T47D (cell line): ENCODE measurements at regions not wholly inside any gene's neighbourhood (a gene's known extent, or its start where the extent isn't known, plus 50 kb on each side); places are given as distances from the start of the nearest gene placed in this dataset.
A peak's percentile ranks its signal among the peaks of the same experiment; 100 is the strongest.
"Not testable (repeated sequence)": the region's sequence is repeated elsewhere in the genome, so short reads cannot be mapped to it uniquely, and the experiment has no call there.

Experiments
- DNase-seq, 2 experiments: peaks; one replicate each; pipeline versions ENCODE4 v3.0.0 to v3.0.0-alpha.2; 2011 to 2012; ENCODE audit warnings: low read depth in 1 of 2, low spot score in 1 of 2
- JUND ChIP-seq: IDR thresholded peaks from 2 replicates; pipeline ENCODE4 v1.6.1; 2012; ENCODE audit warnings: low read depth
- in situ Hi-C: cut with HindIII; loops from 2 replicates; pipeline ENCODE4 v1.10.0; 2016; ENCODE audit warnings: low sequenced_read_pairs, low pct_unique_long_range_greater_than_20kb

GRCh38 chr9:71268871-71269635, 147.6 kb upstream of the TRPM3 start:
- in situ Hi-C loops, result no loop called here
- DNase-seq, result no peak
- TF ChIP-seq JUND, result no peak

DNA sequence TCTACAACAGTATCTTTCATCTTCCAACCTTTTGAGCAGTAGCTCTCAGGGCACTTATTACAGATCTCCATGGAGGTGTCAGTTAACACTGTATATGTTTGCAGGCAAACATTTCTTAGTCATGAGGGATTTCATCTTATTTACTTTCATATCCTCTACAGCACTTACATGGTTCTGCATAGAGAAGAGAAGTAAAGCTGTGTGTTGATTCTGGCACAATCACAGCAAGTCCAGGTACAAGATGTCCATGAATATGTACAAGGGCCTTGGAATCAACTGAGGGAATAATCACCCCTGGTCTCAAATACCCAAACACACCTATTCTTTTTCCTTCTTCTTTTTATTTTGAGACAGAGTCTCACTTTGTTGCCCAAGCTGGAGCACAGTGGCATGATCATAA, 142.0 kb upstream of the TRPM3 start:
- no peak for DNase-seq
- TF ChIP-seq JUND, result no peak
- in situ Hi-C loops, result no loop called here

- in situ Hi-C loops, DNase-seq: not testable (repeated sequence)
Measured at GRCh38 chr9:71260419-71260818, 139.0 kb upstream of the TRPM3 start.

GRCh38 chr9:71254592-71255277, 133.3 kb upstream of the TRPM3 start:
- in situ Hi-C loops, result no loop called here
- no peak for TF ChIP-seq JUND
- no peak for DNase-seq

GRCh38 chr9:71253011-71253410, 131.6 kb upstream of the TRPM3 start:
- no peak for TF ChIP-seq JUND
- in situ Hi-C loops, result no loop called here
- DNase-seq, result no peak

- DNase-seq, result no peak
- in situ Hi-C loops, result no loop called here
- TF ChIP-seq JUND, result no peak
Measured at GRCh38 chr9:71250581-71250980, 129.2 kb upstream of the TRPM3 start.

GRCh38 chr9:71249729-71250317, 128.4 kb upstream of the TRPM3 start:
- TF ChIP-seq JUND, result no peak
- peak; percentile 21 to 76 for DNase-seq
- in situ Hi-C loops, result no loop called here

DNA sequence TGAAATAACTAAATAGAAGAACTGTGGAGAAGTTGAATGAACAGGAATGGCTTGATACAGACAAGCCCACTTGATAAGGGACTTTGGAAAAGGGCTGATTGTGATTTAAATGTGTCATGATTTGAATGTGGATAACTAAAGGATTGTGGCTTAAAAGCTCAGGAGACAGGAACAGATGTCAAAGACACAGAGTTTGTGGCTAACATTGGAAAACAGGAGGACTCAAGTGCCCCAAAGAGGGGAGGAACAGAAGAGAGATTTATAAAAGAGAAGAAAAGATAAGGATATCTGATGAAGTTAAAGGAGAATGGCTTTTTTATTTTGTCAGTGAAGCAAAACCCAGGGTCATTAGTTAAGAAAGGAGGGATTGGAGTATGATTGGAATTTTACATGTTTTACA, 124.2 kb upstream of the TRPM3 start:
- in situ Hi-C loops, result no loop called here
- DNase-seq, result no peak

GRCh38 chr9:71243951-71244350, 122.5 kb upstream of the TRPM3 start:
- TF ChIP-seq JUND, result no peak
- no peak for DNase-seq
- in situ Hi-C loops, result no loop called here

More for the DNA sequence above, 124.2 kb upstream of the TRPM3 start:
- TF ChIP-seq JUND, result no peak

- in situ Hi-C loops, result no loop called here
- no peak for DNase-seq
Measured at GRCh38 chr9:71242081-71242480, 120.7 kb upstream of the TRPM3 start.

GRCh38 chr9:71237051-71237450, 115.6 kb upstream of the TRPM3 start:
- in situ Hi-C loops, result no loop called here
- no peak for DNase-seq
- no peak for TF ChIP-seq JUND

More at GRCh38 chr9:71242081-71242480, 120.7 kb upstream of the TRPM3 start:
- TF ChIP-seq JUND, result no peak

GRCh38 chr9:71233646-71234045, 112.2 kb upstream of the TRPM3 start:
- in situ Hi-C loops, result no loop called here

DNA sequence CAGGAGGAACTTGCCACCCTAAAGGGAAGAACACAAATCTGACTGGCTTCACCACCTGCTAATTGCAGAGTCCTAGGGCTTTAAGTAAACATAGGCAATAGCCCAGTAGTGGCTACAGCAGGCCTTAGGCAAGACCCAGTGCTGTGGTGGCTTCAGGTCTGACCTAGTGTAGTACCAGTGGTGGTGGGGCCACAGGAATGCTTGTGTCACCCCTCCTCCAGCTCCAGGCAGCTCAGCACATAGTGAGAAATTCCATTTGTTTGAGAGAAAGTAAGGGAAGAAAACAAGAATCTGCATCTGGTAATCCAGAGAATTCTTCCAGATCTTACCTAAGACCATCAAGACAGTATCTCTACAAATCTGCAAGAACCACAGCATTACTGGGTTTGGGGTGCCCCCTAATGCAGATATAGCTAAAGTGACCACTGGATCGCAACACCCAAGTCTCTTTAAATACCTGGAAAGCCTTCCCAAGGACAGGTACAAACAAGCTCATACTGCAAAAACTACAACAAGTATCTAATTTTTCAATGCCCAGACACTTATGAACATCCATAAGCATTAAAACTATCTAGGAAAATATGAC, 102.6 kb upstream of the TRPM3 start:
- in situ Hi-C loops, result no loop called here
- DNase-seq, result no peak

More at GRCh38 chr9:71233646-71234045, 112.2 kb upstream of the TRPM3 start:
- no peak for DNase-seq
- no peak for TF ChIP-seq JUND

More for the DNA sequence above, 102.6 kb upstream of the TRPM3 start:
- TF ChIP-seq JUND, result no peak
